Heart right ventricle (tissue), 16 donors: ENCODE measurements at regions not wholly inside any gene's neighbourhood (a gene's known extent, or its start where the extent isn't known, plus 50 kb on each side); places are given as distances from the start of the nearest gene placed in this dataset.
A peak's percentile ranks its signal among the peaks of the same experiment; 100 is the strongest.
"Not testable (repeated sequence)": the region's sequence is repeated elsewhere in the genome, so short reads cannot be mapped to it uniquely, and the experiment has no call there.

Source experiments
- ATAC-seq, 8 donors: fragments of 200-7000 bp; cut with Tn5 transposase; one replicate each; pipeline ENCODE4 v1.9.1; 2020; ENCODE audit warnings: mild to moderate bottlenecking in 8 of 8, moderate library complexity in 8 of 8, moderate number of reproducible peaks in 1 of 8
- DNase-seq, 2 donors: peaks; one replicate each; pipeline ENCODE4 v3.0.0-alpha.2; 2020
- H3K27ac ChIP-seq, 10 donors: fragments of 200-600 bp; sonication (generic) in 2 of 10; one replicate each; pipeline versions ENCODE4 v1.5.0 to v1.8.0; 2020 to 2022; ENCODE audit warnings: mild to moderate bottlenecking in 3 of 10
- H3K27me3 ChIP-seq, 7 donors: fragments of 200-600 bp; one replicate each; pipeline ENCODE4 v1.8.0; 2021 to 2022; ENCODE audit warnings: mild to moderate bottlenecking in 2 of 7
- H3K36me3 ChIP-seq, 9 donors: fragments of 200-600 bp; sonication (generic) in 1 of 9; one replicate each; pipeline versions ENCODE4 v1.5.0 to v1.8.0; 2020 to 2022; ENCODE audit warnings: mild to moderate bottlenecking in 2 of 9
- H3K4me1 ChIP-seq, 9 donors: fragments of 200-600 bp; sonication (generic) in 1 of 9; one replicate each; pipeline versions ENCODE4 v1.5.0 to v1.8.0; 2020 to 2022; ENCODE audit warnings: mild to moderate bottlenecking in 4 of 9
- H3K4me3 ChIP-seq, 10 donors: fragments of 200-600 bp; sonication (generic) in 2 of 10; one replicate each; pipeline versions ENCODE4 v1.5.0 to v1.8.0; 2020 to 2022; ENCODE audit warnings: mild to moderate bottlenecking in 7 of 10, moderate library complexity in 2 of 10
- H3K9me3 ChIP-seq, 11 donors: fragments of 200-600 bp in 10 of 11; sonication (generic) in 2 of 11; one replicate each; pipeline versions ENCODE4 v1.5.0 to v1.8.0; 2013 to 2022; ENCODE audit warnings: mild to moderate bottlenecking in 2 of 11, control low read depth in 1 of 11, moderate library complexity in 1 of 11
- CTCF ChIP-seq, 9 donors: fragments of 200-600 bp; sonication (generic) in 2 of 9; IDR thresholded peaks; one replicate each; pipeline versions ENCODE4 v1.5.0 to v1.8.0; 2021 to 2022; ENCODE audit warnings: antibody characterized with exemption in 9 of 9, mild to moderate bottlenecking in 5 of 9, moderate library complexity in 1 of 9
- WGBS, 2 donors: extraction: QIAGEN DNeasy Blood & Tissue Kit; methylation state at CpG; one replicate each; pipeline ENCODE4 v1.1.7; 2013; ENCODE audit warnings: inconsistent platforms in 1 of 2; 5-methylcytosine and 5-hydroxymethylcytosine counted together
- intact Hi-C, 10 donors: fragments of 100-400 bp; cut with DNase I; formaldehyde crosslinking; loops; one replicate each; pipeline versions ENCODE4 v1.11.1 to v1.14.2; 2022
- donor health status: Arrhythmogenic right ventricular cardiomyopathy.
- donor health status: ischemic (EF 13 %, LVEDD 7.1; RV severe dilation, severe dysfunction).
- donor health status: healthy with polysubstance abuse.
- donor health status: DM: no; HTN: yes; CAD: no.
- donor health status: DM: no; HTN: no; CAD: no.
- donor health status: ischemic (EF 25% LVEDD 6.9; RV normal size, moderate dysfunction).
- donor health status: ischemic (EF 25% LVEDD 5.7; RV mildly dilated, moderate dysfunction).
- donor health status: healthy.
- donor health status: DM: yes; HTN: yes; CAD: no.
- donor health status: Ischemic cardiomyopathy.
- donor health status: ischemic (EF 35%, LVEDD 5.7; RV mildly dilated, moderate dysfunction).
- donor health status: nonischemic (EF 11% LVEDD 7.7; RV severe dilation, severe dysfunction).
- donor health status: DM: yes; HTN: yes; CAD: no.
- donor health status: PGD.
- donor health status: ischemic (EF 29% LVEDD 5.4; RV normal size, mild dysfunction).
- donor health status: nonischemic (EF 23%, LVEDD 6.1; RV moderate dilation, normal function).

DNA sequence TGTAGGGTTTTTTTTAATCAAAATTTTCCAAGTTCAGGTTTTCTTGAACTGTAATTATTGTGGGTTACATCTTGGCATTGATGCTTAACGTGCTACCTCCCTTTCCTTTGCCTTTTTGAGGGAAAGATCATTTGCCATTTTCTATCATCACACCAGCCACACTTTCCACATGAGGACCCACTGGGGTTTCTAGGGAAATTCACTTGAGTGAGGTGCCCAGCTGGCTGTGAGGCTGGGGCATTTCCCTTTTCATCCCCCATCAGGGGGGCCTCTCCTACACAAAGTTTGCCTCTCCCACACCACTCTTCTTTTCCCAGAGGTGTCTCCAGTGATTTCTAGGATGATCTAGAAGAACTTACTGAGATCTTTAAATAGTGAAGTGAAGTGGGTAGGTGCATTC, 335.7 kb downstream of the BMP4 start:
- intact Hi-C loops = no loop called here
- H3K27ac ChIP-seq = peak overlapping the region in 4 of 10 donors; percentile 39 to 72 (median 58)
- no peak overlapping the region for H3K4me3 ChIP-seq
- ATAC-seq (no peak), DNase-seq (no peak)
- 78 to 90% methylated on average over 1 of the region's 1 CpG for WGBS, 2 donors
- H3K36me3 ChIP-seq = no peaks in the 10 kb centered on the region
- peaks cover 0 to 11% (median 0%) of the 10 kb centered on the region in 7 donors for H3K27me3 ChIP-seq
- no peak for TF ChIP-seq CTCF (IDR thresholded peaks at IDR 0.05)
- peaks cover 0 to 34% (median 17%) of the 10 kb centered on the region in 9 donors for H3K4me1 ChIP-seq
- H3K9me3 ChIP-seq = no peaks in the 10 kb centered on the region

DNA sequence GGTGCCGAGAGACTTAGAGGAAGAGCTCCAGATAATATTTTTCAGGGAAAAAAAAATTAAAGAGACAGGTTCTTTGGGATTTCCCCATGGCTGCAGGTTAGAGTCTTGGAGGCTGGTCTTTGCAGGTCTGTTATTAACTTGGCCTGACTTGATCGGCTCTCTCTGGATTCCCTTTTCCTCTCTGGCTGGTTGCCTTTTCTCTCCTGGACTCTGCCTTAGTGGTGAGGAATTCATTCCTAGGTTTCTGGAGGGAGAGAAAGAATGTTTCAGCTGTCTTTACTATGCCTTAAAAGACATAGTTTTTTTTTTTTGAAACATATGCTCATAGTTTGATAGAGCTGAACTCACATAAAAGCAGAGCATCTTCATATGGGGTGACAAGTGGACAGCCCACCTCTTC, 336.3 kb downstream of the BMP4 start:
- peak in 5 of 8 donors; percentile 12 to 65 (median 51) for ATAC-seq
- H3K27ac ChIP-seq = peak overlapping the region in 5 of 10 donors; percentile 14 to 72 (median 55)
- 15 to 31% methylated on average over 2 of the region's 2 CpGs for WGBS, 2 donors
- intact Hi-C loops = no loop called here
- no peak for TF ChIP-seq CTCF (IDR thresholded peaks at IDR 0.05)
- no peaks in the 10 kb centered on the region for H3K9me3 ChIP-seq
- H3K4me1 ChIP-seq = peaks cover 0 to 34% (median 17%) of the 10 kb centered on the region in 9 donors
- H3K27me3 ChIP-seq = peaks cover 0 to 5% (median 0%) of the 10 kb centered on the region in 7 donors
- H3K4me3 ChIP-seq = no peak overlapping the region
- DNase-seq = no peak
- H3K36me3 ChIP-seq = no peaks in the 10 kb centered on the region

GRCh38 chr14:53619691-53620231, 336.9 kb downstream of the BMP4 start:
- DNase-seq (no peak), ATAC-seq (peak in 7 of 8 donors; percentile 72 to 93 (median 89))
- 57 to 66% methylated on average over 3 of the region's 3 CpGs for WGBS, 2 donors
- Histone ChIP-seq H3K4me3 (no peak overlapping the region), H3K27me3 (peaks cover 0 to 4% (median 0%) of the 10 kb centered on the region in 7 donors), H3K36me3 (no peaks in the 10 kb centered on the region), H3K9me3 (no peaks in the 10 kb centered on the region), H3K4me1 (peaks cover 0 to 34% (median 17%) of the 10 kb centered on the region in 9 donors), H3K27ac (peak overlapping the region in 5 of 10 donors; percentile 14 to 72 (median 55))
- TF ChIP-seq CTCF (IDR thresholded peaks at IDR 0.05) = no peak
- intact Hi-C loops = no loop called here

DNA sequence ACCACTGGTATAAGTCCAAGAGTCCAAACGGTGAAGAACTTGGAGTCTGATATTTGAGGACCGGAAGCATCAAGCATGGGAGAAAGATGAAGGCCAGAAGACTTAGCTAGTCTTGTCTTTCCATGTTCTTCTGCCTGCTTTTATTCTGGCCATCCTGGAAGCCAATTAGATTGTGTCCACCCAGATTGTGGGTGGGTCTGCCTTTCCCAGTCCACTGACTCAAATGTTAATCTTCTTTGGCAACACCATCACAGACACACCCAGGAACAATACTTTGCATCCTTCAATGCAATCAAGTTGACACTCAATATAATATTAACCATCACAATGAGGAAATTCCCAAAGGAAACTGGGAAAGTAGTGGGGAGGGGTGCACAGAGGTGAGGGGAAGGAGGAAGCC, 340.1 kb downstream of the BMP4 start:
- H3K27ac ChIP-seq, ATAC-seq, H3K36me3 ChIP-seq, intact Hi-C loops, H3K27me3 ChIP-seq, H3K4me3 ChIP-seq, H3K9me3 ChIP-seq, DNase-seq: not testable (repeated sequence)
- 90 to 94% methylated on average over 2 of the region's 2 CpGs for WGBS, 2 donors
- peaks cover 0 to 26% (median 13%) of the 10 kb centered on the region in 9 donors for H3K4me1 ChIP-seq

DNA sequence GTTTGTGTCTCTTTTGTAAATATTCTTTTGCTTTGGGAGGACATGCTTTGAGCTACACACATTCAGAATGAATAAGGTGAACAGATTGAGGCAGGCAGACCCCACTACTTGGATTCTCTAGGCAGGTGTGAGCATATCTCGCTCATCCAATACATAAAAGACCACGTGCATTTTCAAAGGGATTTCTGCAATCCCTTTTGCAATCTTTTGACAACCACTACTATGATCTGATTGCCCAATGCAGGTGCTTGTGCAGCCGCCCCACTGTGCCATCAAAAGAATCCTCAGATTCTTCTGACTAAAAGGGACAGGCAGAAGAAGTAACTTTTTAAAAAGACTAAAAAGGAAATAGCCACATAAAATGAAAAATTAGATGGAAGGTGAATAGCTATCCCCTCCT, 341.4 kb downstream of the BMP4 start:
- H3K27me3 ChIP-seq = peaks cover 0 to 3% (median 0%) of the 10 kb centered on the region in 7 donors
- DNase-seq (no peak), ATAC-seq (no peak)
- 84 to 85% methylated on average over 3 of the region's 3 CpGs for WGBS, 2 donors
- peaks cover 0 to 13% (median 5%) of the 10 kb centered on the region in 9 donors for H3K4me1 ChIP-seq
- H3K4me3 ChIP-seq = no peak overlapping the region
- H3K9me3 ChIP-seq = peaks cover 0 to 5% (median 0%) of the 10 kb centered on the region in 11 donors
- H3K27ac ChIP-seq = no peak overlapping the region
- H3K36me3 ChIP-seq = no peaks in the 10 kb centered on the region
- intact Hi-C loops = no loop called here
- no peak for TF ChIP-seq CTCF (IDR thresholded peaks at IDR 0.05)
